Activated B cell treated with CpG ODN at 0.5 μM for 24 hours (primary cell): ENCODE measurements at regions not wholly inside any gene's neighbourhood (a gene's known extent, or its start where the extent isn't known, plus 50 kb on each side); places are given as distances from the start of the nearest gene placed in this dataset.

ENCODE experiments used
- ATAC-seq: fragments of 200-7000 bp; cut with Tn5 transposase; one replicate; pipeline ENCODE4 v1.10.0; 2021; ENCODE audit warnings: low read depth, mild to moderate bottlenecking, moderate library complexity
- CTCF ChIA-PET: fragments of 350-600 bp; sonication (Branson Sonifier 250); formaldehyde crosslinking; loops from one replicate; lab custom pipeline; 2021; ENCODE audit warnings: antibody characterized with exemption; lab: Charles Lee
- POLR2A ChIA-PET: fragments of 350-600 bp; sonication (Branson Sonifier 250); formaldehyde crosslinking; loops from one replicate; lab custom pipeline; 2021; ENCODE audit warnings: antibody characterized with exemption; lab: Charles Lee
- DNase-seq: peaks from one replicate; pipeline ENCODE4 v3.0.0; 2022
- H3K27ac Mint-ChIP-seq: one replicate; pipeline ENCODE4 v1.8.0; 2020; ENCODE audit warnings: mixed read lengths
- H3K27me3 Mint-ChIP-seq: one replicate; pipeline ENCODE4 v1.8.0; 2021; ENCODE audit warnings: mixed read lengths
- H3K36me3 Mint-ChIP-seq: one replicate; pipeline ENCODE4 v1.8.0; 2021; ENCODE audit warnings: low read depth, mixed read lengths
- H3K4me1 Mint-ChIP-seq: one replicate; pipeline ENCODE4 v1.8.0; 2021; ENCODE audit warnings: mixed read lengths
- H3K4me3 Mint-ChIP-seq: one replicate; pipeline ENCODE4 v1.8.0; 2020; ENCODE audit warnings: mild to moderate bottlenecking, mixed read lengths
- H3K9me3 Mint-ChIP-seq: one replicate; pipeline ENCODE4 v1.8.0; 2020; ENCODE audit warnings: mixed read lengths
- intact Hi-C: fragments of 100-400 bp; cut with micrococcal nuclease; formaldehyde crosslinking; loops from one replicate; pipeline ENCODE4 v1.15.1; 2024
- TF ChIP-seq, protein P1 (sequence below): fragments of 200-600 bp; IDR thresholded peaks from one replicate; pipeline ENCODE4 v1.8.0; 2022; ENCODE audit warnings: antibody characterized with exemption, mild to moderate bottlenecking

GRCh38 chr3:147613725-147614124, 204.6 kb downstream of the ZIC1 start:
- no peak for DNase-seq
- intact Hi-C loops, result no loop called here
- Mint-ChIP-seq H3K27ac (no peak overlapping the region), H3K9me3 (no peaks in the 10 kb centered on the region), H3K4me3 (no peak overlapping the region), H3K27me3 (no peaks in the 10 kb centered on the region), H3K36me3 (no peaks in the 10 kb centered on the region), H3K4me1 (no peaks in the 10 kb centered on the region)
- no peak for ATAC-seq
- TF ChIP-seq, protein P1, sequence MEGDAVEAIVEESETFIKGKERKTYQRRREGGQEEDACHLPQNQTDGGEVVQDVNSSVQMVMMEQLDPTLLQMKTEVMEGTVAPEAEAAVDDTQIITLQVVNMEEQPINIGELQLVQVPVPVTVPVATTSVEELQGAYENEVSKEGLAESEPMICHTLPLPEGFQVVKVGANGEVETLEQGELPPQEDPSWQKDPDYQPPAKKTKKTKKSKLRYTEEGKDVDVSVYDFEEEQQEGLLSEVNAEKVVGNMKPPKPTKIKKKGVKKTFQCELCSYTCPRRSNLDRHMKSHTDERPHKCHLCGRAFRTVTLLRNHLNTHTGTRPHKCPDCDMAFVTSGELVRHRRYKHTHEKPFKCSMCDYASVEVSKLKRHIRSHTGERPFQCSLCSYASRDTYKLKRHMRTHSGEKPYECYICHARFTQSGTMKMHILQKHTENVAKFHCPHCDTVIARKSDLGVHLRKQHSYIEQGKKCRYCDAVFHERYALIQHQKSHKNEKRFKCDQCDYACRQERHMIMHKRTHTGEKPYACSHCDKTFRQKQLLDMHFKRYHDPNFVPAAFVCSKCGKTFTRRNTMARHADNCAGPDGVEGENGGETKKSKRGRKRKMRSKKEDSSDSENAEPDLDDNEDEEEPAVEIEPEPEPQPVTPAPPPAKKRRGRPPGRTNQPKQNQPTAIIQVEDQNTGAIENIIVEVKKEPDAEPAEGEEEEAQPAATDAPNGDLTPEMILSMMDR, result no peak
- ChIA-PET POLR2A (no interaction called here), CTCF (no interaction called here)

- Mint-ChIP-seq H3K36me3 (no peaks in the 10 kb centered on the region), H3K4me1 (no peaks in the 10 kb centered on the region), H3K4me3 (no peak overlapping the region), H3K9me3 (no peaks in the 10 kb centered on the region), H3K27ac (no peak overlapping the region), H3K27me3 (no peaks in the 10 kb centered on the region)
- ChIA-PET POLR2A (no interaction called here), CTCF (no interaction called here)
- DNase-seq, result no peak
- no peak for ATAC-seq
- TF ChIP-seq, protein P1, result no peak
- intact Hi-C loops, result no loop called here
These were observed 205.0 kb downstream of the ZIC1 start for GRCh38 chr3:147614210-147614609.

GRCh38 chr3:147615035-147615434, 205.9 kb downstream of the ZIC1 start:
- DNase-seq, result no peak
- no peaks in the 10 kb centered on the region for H3K4me1 Mint-ChIP-seq
- intact Hi-C loops, result no loop called here
- ATAC-seq, result no peak
- ChIA-PET CTCF (no interaction called here), POLR2A (no interaction called here)
- H3K9me3 Mint-ChIP-seq, result no peaks in the 10 kb centered on the region
- H3K27me3 Mint-ChIP-seq, result no peaks in the 10 kb centered on the region
- no peak overlapping the region for H3K4me3 Mint-ChIP-seq
- TF ChIP-seq, protein P1, result no peak
- H3K36me3 Mint-ChIP-seq, result no peaks in the 10 kb centered on the region
- no peak overlapping the region for H3K27ac Mint-ChIP-seq

GRCh38 chr3:147616998-147617619, 207.9 kb downstream of the ZIC1 start:
- ChIA-PET CTCF (no interaction called here), POLR2A (no interaction called here)
- no peaks in the 10 kb centered on the region for H3K9me3 Mint-ChIP-seq
- ATAC-seq (no peak), DNase-seq (no peak)
- no peak overlapping the region for H3K27ac Mint-ChIP-seq
- TF ChIP-seq, protein P1, result no peak
- no peak overlapping the region for H3K4me3 Mint-ChIP-seq
- intact Hi-C loops, result no loop called here
- H3K36me3 Mint-ChIP-seq, result no peaks in the 10 kb centered on the region
- no peaks in the 10 kb centered on the region for H3K27me3 Mint-ChIP-seq
- H3K4me1 Mint-ChIP-seq, result no peaks in the 10 kb centered on the region

- no peaks in the 10 kb centered on the region for H3K27me3 Mint-ChIP-seq
- ChIA-PET POLR2A (no interaction called here), CTCF (no interaction called here)
- no peaks in the 10 kb centered on the region for H3K4me1 Mint-ChIP-seq
- no peak overlapping the region for H3K4me3 Mint-ChIP-seq
- ATAC-seq (no peak), DNase-seq (no peak)
- no peaks in the 10 kb centered on the region for H3K9me3 Mint-ChIP-seq
- TF ChIP-seq, protein P1, result no peak
- no peak overlapping the region for H3K27ac Mint-ChIP-seq
- intact Hi-C loops, result no loop called here
- H3K36me3 Mint-ChIP-seq, result no peaks in the 10 kb centered on the region
These were observed 209.5 kb downstream of the ZIC1 start for GRCh38 chr3:147618691-147619090.
